GM20431 (cell line): ENCODE measurements at regions not wholly inside any gene's neighbourhood (a gene's known extent, or its start where the extent isn't known, plus 50 kb on each side); places are given as distances from the start of the nearest gene placed in this dataset.

ENCODE experiments used
- in situ Hi-C: fragments of 300-500 bp; cut with MseI, MboI; formaldehyde crosslinking; loops from one replicate; pipeline ENCODE4 v1.15.0; 2020; ENCODE audit warnings: low sequenced_read_pairs; ENCODE audit not compliant: unreplicated experiment

DNA sequence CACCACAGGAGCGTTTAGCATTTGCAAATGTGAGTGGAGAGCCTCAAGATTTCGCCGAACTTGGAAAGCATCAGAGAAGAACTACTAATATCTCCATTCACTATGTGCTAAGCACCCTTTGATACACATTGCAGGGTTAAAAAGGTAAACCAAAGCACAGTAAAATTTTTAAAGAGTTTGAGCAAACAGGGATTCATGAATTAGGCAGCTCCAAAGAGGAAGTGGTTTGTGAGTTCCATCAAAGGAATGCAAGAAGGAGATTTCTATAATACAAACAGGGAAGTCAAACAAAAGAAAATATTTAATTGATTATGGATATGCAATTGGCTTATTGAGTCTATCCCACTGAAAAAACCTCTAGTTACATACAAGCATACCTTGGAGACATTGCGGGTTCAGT, 81.1 kb upstream of the TMEM72 start:
- in situ Hi-C loops, result no loop called here

DNA sequence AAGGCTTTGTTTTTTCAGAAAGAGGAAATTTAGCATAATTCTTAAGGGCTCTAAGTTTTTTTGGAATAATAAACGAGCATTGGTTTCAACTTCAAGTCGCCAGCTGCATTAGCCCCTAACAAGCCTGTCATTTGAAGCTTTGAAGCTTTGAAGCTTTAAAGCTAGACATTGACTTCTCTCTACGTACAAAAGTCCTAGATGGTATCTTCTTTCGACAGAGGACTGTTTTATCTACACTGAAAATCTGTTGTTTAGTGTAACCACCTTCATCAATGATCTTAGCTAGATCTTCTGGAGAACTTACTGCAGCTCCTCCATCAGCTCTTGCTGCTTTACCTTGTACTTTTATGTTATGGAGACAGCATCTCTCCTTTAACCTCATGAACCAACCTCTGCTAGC, 79.6 kb upstream of the TMEM72 start:
- in situ Hi-C loops, result no loop called here

DNA sequence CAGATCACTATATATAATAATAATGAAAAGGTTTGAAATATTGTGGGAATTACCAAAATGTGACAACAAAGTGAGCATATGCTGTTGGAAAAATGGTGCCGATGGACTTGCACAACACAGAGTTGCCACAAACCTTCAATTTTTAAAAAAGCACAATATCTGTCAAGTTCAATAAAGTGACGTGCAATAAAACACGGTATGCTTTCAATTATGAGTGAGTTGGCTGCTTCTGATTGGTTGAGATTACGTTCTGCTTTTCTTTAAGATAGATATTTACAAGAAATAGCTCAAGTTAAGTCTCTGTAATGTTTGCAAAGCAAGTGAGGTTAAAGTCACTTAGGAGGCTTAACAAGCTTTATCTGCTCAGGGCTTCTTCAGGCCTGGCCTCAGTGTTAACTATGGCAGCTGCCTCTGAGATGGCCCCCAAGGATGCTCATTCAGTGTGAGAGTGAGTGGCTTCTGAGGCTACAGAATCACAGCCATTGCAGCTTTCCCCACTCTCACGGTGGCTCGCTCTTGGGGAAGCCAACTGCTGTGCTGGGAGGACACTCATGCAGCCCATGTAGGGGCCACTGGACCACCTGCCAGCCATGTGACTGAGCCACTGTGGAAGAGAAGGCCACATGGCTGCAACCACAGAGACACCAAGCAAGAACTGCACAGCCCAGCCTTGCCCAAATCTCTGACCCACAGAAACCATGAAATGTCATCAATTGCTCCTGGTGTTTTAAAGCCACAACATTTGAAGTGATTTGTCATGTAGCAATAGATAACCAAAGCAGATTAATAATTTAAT, 78.3 kb upstream of the TMEM72 start:
- in situ Hi-C loops, result no loop called here

DNA sequence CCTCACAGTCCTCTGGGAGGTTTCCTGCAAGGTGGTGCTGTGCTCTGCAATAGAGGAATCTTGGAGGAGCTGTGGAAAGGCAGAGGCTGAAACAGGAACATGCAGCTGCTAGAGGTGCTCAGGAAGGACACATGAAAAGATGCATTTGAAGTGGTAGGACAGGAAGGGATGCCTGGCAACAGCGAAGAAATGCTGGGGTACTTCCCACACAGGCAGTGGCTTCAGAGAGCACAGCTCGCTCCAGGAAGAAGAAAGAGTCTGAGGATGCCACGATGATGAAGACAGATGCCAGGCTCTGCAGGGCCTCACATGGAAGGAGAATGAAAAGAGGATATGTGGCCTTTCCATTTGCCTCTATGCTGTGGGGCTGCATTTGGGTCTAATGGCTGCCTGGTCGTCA, 77.0 kb upstream of the TMEM72 start:
- in situ Hi-C loops, result no loop called here

DNA sequence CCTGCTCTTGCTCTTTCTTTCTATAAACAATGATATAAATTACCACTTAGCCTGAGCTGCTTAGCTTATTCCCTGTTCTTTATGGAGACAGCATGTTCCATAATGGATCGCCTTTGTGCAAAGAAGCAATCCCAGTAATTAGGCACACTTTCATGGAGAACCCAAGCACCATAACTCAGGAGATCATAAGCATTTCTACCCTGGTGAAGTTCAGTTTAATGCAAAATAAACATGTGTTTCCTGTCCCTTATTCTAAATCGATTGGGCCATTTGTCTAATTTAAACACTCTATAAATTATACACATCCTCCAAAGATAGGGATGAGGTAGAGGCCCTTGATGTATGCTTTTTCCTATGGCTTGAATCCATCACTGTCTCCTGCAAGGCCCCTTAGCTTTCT, 75.8 kb upstream of the TMEM72 start:
- in situ Hi-C loops, result no loop called here

DNA sequence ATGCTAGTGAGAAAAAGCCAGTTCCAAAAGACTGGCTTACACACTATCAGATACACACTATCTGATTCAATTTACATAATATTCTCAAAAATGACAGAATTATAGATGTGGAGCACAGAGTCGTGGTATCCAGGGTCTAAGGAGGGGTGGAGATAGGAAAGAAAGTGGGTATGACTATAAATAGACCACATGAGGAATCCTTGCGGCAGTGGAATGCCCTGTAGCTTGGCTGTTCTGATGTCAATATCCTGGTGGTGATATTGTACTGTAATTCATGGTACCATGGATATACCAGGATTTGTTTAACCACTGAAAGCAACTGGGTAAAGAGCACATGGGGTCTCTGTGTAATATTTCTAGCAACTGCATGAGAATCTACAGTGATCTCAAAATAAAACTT, 67.7 kb upstream of the TMEM72 start:
- in situ Hi-C loops, result no loop called here

DNA sequence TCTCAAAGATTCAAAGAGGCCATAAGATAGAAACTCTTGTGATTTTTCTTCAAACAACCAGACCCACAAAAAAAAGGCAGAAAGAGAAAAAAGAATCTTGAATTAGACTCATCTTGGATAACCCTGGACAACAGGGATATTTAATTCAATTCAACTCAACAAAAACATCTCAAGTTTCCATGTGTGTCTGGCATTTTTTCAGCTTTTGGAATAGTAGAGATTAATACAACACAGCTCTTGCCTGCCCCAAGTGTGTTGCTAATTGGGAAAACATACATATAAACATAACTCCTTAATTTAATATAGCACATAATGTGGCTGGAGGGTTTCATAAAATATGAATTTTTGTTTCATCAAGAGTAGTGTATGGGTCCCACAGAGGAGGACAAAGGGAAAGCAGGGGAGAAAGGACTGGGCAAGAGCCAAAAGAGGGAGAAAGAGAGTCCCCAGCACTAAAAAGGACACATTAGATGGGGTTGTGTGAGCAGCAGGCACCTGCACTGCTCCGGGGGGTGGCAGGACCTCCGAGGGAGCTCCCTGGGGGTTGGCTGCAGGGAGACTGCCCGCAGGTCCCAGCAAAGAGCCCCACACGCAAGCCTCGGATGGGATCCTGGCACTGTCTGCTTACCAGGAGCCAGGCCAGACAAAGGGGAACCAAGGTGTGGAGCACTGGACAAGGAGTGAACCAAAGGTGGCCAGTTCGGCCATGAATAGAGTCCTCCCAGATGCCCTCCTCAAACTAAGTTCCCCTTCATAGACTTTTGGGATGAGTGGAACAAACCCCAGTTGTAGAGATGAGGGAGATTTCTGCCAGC, 65.6 kb upstream of the TMEM72 start:
- in situ Hi-C loops, result no loop called here

DNA sequence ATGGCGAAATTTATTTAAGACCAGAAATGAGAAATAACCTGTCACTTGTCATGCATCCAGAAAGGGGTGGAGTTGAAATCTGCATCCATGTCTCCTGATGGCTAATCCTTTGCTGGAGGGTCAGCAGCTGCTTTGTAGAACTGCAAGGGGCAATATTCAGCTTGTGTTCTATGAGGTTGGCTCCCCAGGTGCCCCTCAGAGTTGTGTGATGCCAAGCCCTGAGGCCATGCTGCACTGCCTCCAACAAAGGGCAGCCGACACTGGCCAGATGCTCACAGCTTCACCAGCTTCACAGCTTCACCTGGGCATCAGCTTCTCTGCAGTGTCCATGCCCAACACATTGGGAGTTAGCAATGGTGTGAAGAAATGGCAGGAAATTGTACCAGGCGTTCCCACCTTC, 64.0 kb upstream of the TMEM72 start:
- in situ Hi-C loops, result no loop called here

DNA sequence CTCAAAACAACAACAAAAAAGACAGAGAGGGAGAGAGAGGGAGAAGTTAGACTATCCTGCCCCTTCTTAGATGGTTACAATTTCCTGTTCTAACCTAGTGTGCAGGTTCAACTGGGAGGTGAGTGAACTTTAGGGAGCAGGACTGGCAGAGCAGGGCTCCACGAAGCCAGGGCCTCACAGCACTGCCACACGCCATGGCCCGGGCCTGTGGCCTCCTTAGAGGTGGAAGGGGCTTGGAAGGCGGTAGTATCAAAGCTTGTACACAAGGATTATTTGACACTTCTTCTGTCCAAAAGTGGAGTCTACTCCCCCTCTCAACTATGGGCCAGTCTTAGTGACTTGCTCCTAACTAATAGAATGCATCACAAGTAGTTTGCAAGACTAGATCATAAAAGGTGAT, 62.9 kb upstream of the TMEM72 start:
- in situ Hi-C loops, result no loop called here

DNA sequence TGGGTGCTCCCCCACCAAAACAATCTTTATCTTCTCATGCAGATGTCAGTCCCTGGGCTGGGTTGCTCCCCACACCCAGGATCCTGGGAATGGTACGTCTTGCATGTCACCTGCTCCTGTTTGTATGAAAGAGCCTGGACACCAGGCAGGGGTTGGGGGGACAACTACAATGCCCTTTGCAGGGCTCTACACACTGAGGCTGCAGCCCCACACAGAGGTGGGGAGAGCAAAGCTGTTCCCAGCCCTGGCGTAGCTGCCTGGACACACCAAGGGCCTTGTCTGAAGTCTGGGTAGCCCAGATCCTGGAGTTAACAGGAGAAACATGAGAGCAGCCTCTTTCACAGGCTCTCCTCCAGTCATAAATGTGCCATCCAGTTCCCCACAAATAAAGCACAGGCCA, 61.2 kb upstream of the TMEM72 start:
- in situ Hi-C loops, result loop anchor here (25.0 kb wide), 1 partner anchor 463 kb away; the partner anchor contains the start of gene CXCL12

DNA sequence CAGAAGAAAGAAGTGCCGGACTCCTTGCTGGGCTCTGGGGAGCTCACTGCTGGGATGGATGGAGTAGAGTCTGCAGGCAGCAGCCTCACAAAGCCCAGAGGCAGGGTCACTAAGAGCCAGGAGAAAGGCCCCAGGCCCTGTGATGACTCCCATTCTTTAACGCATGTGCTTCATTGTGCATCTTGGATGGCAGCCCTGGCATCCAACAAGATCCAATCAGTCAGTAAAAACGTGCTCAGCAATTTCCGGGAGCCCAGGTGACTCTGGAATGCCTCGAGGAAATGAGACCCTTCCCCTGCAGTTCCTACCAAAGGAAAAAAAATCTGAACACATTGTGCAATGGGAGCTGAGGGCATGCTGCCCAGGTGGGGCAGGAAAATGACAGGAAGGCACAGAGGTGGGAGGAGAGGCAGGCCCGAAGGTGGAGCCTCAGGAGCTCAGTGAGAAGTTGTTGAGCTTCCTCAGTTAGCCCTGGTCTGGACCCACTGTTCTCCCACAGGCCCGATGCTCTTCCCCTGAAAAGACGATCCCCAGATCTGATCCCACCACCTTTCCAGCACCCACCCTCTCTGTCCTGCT, 60.7 kb upstream of the TMEM72 start:
- in situ Hi-C loops, result loop anchor here (25.0 kb wide), 1 partner anchor 463 kb away; the partner anchor contains the start of gene CXCL12

DNA sequence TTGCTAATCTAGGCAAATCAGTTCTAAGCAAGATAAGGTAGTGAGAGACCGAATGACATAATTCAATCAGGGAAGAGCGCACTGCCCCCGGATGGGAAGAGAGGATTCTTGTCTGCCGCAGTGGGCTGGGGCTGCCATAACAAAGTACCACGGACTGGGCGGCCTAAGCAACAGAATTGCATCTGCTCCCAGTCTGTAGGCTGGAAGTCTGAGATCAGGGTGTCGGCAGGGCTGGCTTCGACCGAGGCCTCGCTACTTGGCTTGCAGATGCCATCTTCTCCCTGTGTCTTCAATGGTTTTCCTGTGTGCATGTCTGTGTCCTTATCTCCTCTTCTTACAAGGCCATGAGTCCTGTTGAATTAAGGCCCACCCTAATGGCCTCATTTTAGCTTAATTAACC, 59.7 kb upstream of the TMEM72 start:
- in situ Hi-C loops, result loop anchor here (25.0 kb wide), 1 partner anchor 464 kb away; the partner anchor contains the start of gene CXCL12

DNA sequence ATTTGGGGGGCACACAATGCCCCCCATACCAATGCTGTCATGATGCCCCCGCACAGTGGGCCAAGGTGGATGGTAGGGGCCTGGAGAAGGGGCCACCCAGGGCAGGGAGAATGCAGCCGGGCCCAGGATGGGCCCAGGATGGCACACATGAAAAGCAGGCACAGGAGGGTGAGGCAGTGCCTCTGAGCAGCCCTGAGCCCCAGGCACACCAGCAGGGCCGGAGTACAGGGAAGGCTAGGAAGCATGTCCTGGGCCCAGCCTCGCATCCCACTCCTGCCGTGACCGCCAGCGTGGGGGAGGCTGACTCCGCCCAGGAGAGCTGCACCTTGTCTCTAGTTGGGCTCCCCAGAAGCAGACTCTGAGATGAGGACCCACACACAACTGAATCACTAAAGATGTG, 59.3 kb upstream of the TMEM72 start:
- in situ Hi-C loops, result loop anchor here (25.0 kb wide), 1 partner anchor 465 kb away; the partner anchor contains the start of gene CXCL12

DNA sequence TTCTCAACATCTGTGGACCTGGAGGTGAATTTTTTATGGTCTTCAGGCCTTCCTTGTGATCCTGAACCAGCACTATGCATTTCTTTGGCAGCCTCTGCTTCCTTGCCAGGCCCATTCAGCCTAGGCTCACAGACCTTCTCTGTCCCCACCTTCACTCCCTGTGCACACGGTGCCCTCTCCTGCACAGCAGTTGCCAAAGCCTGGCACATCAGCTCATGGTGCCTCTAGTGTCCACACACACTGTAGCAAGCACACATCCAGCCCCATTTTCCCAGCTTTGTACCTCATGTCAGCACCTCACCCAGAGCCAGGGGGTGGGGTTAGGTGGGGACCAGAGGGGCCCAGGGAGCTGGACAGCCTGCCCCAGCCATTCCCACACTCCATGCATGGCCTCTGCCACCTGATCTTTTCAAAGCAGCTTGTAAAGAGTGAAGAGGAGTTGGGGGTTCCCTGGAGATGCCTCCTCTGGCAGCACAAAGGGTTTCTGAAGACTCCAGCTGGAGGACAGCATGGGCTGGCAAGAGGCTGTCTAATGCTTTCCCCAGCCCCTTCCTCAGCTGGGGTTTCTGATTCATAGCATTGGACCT, 57.9 kb upstream of the TMEM72 start:
- in situ Hi-C loops, result loop anchor here (25.0 kb wide), 1 partner anchor 466 kb away; the partner anchor contains the start of gene CXCL12

DNA sequence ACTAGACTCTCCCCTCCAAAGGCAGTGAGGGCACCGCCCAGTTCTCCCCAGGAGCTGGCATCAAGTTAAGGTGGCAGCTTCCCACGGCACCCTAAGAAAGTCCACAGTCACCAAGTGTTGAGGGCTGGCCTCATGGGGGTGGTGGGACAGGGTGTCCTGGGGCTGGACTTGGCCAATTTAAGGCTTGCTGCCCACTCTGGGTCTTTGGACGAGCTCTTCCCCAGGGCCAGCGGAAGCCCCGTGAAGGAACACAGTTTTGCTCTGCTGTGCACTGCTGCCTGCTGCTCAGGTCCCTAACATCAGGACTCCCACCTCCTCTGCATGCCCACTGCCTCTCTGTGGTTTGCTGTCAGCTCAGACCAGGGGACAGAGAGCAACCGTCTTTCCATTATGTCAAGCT, 57.3 kb upstream of the TMEM72 start:
- in situ Hi-C loops, result loop anchor here (25.0 kb wide), 1 partner anchor 466 kb away; the partner anchor contains the start of gene CXCL12

DNA sequence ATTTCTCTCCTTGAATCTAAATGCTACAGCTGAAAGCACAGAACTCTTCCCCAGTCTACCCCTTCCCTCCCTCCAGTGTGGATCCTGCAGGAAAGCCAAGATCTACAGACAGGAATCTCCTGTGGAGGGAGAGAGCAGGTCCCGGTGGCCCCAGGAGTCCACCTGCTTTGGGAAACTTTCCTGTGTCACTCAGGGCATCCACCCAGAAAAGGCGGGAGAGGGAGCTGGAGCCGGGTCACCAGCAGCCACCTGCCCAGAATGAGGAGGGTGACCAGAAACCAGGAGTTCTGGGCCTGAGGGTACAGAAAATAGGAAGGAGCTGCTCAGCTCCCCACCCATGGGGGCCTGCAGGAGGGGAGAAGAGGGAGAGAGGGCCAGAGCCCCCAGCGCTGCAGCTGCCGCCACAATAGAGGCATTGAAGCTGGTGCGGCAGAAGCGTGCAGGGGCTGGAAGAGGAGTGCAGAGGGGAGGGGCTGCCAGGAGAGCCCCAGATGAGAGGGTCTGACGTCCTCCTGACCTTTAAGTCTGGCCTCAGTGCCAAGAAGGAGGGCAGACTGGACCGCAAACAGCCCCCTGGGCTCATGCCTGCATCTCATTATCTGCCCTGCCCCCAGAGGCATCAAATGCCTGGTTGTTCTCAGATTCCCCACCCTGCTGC, 56.3 kb upstream of the TMEM72 start:
- in situ Hi-C loops, result loop anchor here (25.0 kb wide), 1 partner anchor 468 kb away; the partner anchor contains the start of gene CXCL12

DNA sequence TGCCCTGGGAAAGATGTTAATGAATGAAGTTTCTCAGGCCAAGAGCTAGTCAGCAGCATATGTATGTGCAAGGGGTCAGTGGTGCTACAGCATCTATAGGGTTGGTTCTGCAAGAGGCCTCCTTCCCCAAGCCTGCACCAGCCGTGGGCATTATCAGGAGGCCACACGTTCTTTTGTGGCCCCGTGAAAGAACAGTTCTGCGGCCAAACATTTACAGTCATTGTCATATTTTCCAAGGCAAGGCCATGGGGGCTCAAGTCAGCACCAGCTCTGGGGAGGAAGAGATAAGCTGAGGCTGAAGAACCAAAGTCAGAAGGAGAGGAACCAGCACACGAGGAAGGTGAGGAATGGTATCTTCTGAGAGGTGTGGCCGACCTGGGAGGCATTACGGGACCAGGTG, 54.4 kb upstream of the TMEM72 start:
- in situ Hi-C loops, result loop anchor here (25.0 kb wide), 1 partner anchor 469 kb away; the partner anchor contains the start of gene CXCL12

DNA sequence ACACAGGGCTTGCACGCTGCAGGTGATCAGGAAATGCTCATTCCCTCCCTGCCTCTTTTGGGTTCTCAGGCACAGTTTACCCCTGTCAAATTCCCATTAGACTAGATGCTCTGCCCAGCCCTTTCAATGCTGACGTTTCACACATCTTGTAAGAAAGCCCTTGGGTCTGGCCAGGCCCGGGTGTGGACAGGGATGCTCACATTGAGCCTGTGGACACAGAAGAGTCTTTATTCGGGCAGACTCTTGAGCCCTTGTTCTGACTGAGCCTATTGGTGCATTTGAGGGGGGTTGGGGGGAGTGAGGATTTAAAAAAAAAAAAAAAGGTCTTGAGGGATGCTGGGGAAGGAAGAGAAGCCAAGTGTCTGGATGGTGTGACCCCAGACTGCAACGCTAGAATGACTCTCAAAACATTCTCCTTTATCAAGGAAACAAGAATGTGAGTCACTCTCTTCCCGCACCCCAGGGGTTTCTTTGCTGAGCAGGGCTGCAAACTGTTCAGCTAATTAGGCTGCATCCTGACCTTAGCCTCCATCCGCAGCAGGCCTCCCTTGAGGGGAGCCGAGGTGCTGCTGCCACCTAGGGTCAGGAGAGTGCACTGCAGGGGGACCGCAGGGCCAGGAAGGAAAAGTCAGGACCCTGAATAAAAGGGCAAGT, 53.6 kb upstream of the TMEM72 start:
- in situ Hi-C loops, result loop anchor here (25.0 kb wide), 1 partner anchor 470 kb away; the partner anchor contains the start of gene CXCL12

DNA sequence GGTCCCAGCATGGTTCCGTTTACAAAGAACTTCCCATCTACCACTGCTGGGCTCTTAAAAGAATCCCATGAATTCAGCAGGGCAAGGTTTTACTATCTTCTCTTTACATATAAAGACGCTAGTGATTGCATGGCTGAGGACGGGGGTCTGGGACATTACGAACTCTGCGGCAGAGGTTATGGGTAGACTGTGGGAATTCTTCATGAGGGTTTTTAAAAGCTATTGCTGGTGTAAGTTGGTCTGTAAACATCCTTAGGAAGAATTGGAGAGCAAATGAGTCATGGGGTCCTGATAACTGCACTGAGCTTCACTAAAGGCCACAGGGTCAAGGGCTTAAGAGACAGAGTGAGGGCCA, 53.1 kb upstream of the TMEM72 start:
- in situ Hi-C loops, result loop anchor here (25.0 kb wide), 1 partner anchor 471 kb away; the partner anchor contains the start of gene CXCL12
